ENCODE measurements at regions not wholly inside any gene's neighbourhood (a gene's known extent, or its start where the extent isn't known, plus 50 kb on each side); places are given as distances from the start of the nearest gene placed in this dataset.

- no peaks in the 10 kb centered on the region for H3K9me3 Mint-ChIP-seq
- H3K27ac Mint-ChIP-seq: no peak overlapping the region
- H3K4me3 Mint-ChIP-seq: no peak overlapping the region
- DNase-seq (ENCODE audit: extremely low spot score, unreplicated experiment): no peak
- H3K36me3 Mint-ChIP-seq: no peaks in the 10 kb centered on the region
- no peaks in the 10 kb centered on the region for H3K4me1 Mint-ChIP-seq (ENCODE audit: unreplicated experiment)
- no peaks in the 10 kb centered on the region for H3K27me3 Mint-ChIP-seq
- TF ChIP-seq CTCF (conservative IDR thresholded peaks at IDR 0.05): no peak
Measured at GRCh38 chr18:71028285-71028762, 739.5 kb downstream of the SOCS6 start.

GRCh38 chr18:71027531-71027930 is 738.7 kb downstream of the SOCS6 start:
- Mint-ChIP-seq H3K4me3 (no peak overlapping the region), H3K27me3 (no peaks in the 10 kb centered on the region), H3K9me3 (no peaks in the 10 kb centered on the region), H3K4me1 (ENCODE audit: unreplicated experiment) (no peaks in the 10 kb centered on the region), H3K27ac (no peak overlapping the region), H3K36me3 (no peaks in the 10 kb centered on the region)
- no peak for DNase-seq (ENCODE audit: extremely low spot score, unreplicated experiment)
- TF ChIP-seq CTCF (conservative IDR thresholded peaks at IDR 0.05): no peak

GRCh38 chr18:71025505-71026225 is 736.8 kb downstream of the SOCS6 start:
- Mint-ChIP-seq H3K4me3 (no peak overlapping the region), H3K27ac (no peak overlapping the region), H3K27me3 (no peaks in the 10 kb centered on the region), H3K36me3 (no peaks in the 10 kb centered on the region), H3K4me1 (ENCODE audit: unreplicated experiment) (no peaks in the 10 kb centered on the region), H3K9me3 (peaks cover 2% of the 10 kb centered on the region)
- DNase-seq (ENCODE audit: extremely low spot score, unreplicated experiment): no peak
- no peak for TF ChIP-seq CTCF (conservative IDR thresholded peaks at IDR 0.05)

GRCh38 chr18:71022389-71022788 is 733.5 kb downstream of the SOCS6 start:
- H3K27ac Mint-ChIP-seq: no peak overlapping the region
- no peaks in the 10 kb centered on the region for H3K36me3 Mint-ChIP-seq
- no peak for TF ChIP-seq CTCF (conservative IDR thresholded peaks at IDR 0.05)
- peaks cover 4% of the 10 kb centered on the region for H3K9me3 Mint-ChIP-seq
- H3K4me3 Mint-ChIP-seq: no peak overlapping the region
- DNase-seq (ENCODE audit: extremely low spot score, unreplicated experiment): no peak
- H3K4me1 Mint-ChIP-seq (ENCODE audit: unreplicated experiment): no peaks in the 10 kb centered on the region
- H3K27me3 Mint-ChIP-seq: no peaks in the 10 kb centered on the region

GRCh38 chr18:71021030-71021362 is 732.2 kb downstream of the SOCS6 start:
- no peak for DNase-seq (ENCODE audit: extremely low spot score, unreplicated experiment)
- no peaks in the 10 kb centered on the region for H3K4me1 Mint-ChIP-seq (ENCODE audit: unreplicated experiment)
- no peak for TF ChIP-seq CTCF (conservative IDR thresholded peaks at IDR 0.05)
- no peak overlapping the region for H3K27ac Mint-ChIP-seq
- no peaks in the 10 kb centered on the region for H3K27me3 Mint-ChIP-seq
- no peaks in the 10 kb centered on the region for H3K36me3 Mint-ChIP-seq
- no peak overlapping the region for H3K4me3 Mint-ChIP-seq
- H3K9me3 Mint-ChIP-seq: peaks cover 4% of the 10 kb centered on the region

Data from type B pancreatic cell (in vitro differentiated cells).